Smooth muscle cell (in vitro differentiated cells): ENCODE measurements at regions not wholly inside any gene's neighbourhood (a gene's known extent, or its start where the extent isn't known, plus 50 kb on each side); places are given as distances from the start of the nearest gene placed in this dataset.

Source experiments
- DNase-seq: peaks from one replicate; lab custom pipeline; 2025; ENCODE audit not compliant: unreplicated experiment; lab: John Stamatoyannopoulos, UW
- H2AFZ ChIP-seq: fragments of 200-600 bp; sonication (generic); 2 replicates; pipeline ENCODE4 v1.6.0; 2016; ENCODE audit warnings: antibody characterized with exemption, low read depth, mild to moderate bottlenecking
- H3F3A ChIP-seq: fragments of 200-600 bp; sonication (generic); 2 replicates; pipeline ENCODE4 v1.6.0; 2017; ENCODE audit warnings: antibody characterized with exemption, low read depth
- H3K27ac ChIP-seq: fragments of 200-600 bp; sonication (generic); 2 replicates; pipeline ENCODE4 v1.5.1; 2016; ENCODE audit warnings: low read depth, mild to moderate bottlenecking
- H3K27me3 ChIP-seq: fragments of 200-600 bp; sonication (generic); 2 replicates; pipeline ENCODE4 v1.6.1; 2016; ENCODE audit warnings: low read depth, mild to moderate bottlenecking
- H3K36me3 ChIP-seq: fragments of 200-600 bp; sonication (generic); 2 replicates; pipeline ENCODE4 v1.5.1; 2016; ENCODE audit warnings: low read depth
- H3K4me1 ChIP-seq: fragments of 200-600 bp; sonication (generic); 2 replicates; pipeline ENCODE4 v1.5.1; 2016; ENCODE audit warnings: low read depth
- H3K4me2 ChIP-seq: fragments of 200-600 bp; sonication (generic); 2 replicates; pipeline ENCODE4 v1.6.0; 2016; ENCODE audit warnings: mild to moderate bottlenecking
- H3K4me3 ChIP-seq: fragments of 200-600 bp; sonication (generic); 2 replicates; pipeline ENCODE4 v1.5.1; 2016; ENCODE audit warnings: mild to moderate bottlenecking
- H3K79me2 ChIP-seq: fragments of 200-600 bp; sonication (generic); 2 replicates; pipeline ENCODE4 v1.6.0; 2016; ENCODE audit warnings: low read depth, mild to moderate bottlenecking
- H3K9ac ChIP-seq: fragments of 200-600 bp; sonication (generic); 2 replicates; pipeline ENCODE4 v1.6.0; 2016; ENCODE audit warnings: low read depth
- H3K9me3 ChIP-seq: fragments of 200-600 bp; sonication (generic); replicated peaks from 2 replicates; pipeline ENCODE4 v1.5.1; 2016; ENCODE audit warnings: low read depth
- H4K20me1 ChIP-seq: fragments of 200-600 bp; sonication (generic); 2 replicates; pipeline ENCODE4 v1.6.0; 2016; ENCODE audit warnings: low read depth
- WGBS: methylation state at CpG from one replicate; pipeline ENCODE4 v1.1.7; 2016; ENCODE audit warnings: low lambda C conversion rate; 5-methylcytosine and 5-hydroxymethylcytosine counted together
- TF ChIP-seq, protein P1 (sequence below): fragments of 200-600 bp; sonication (generic); IDR thresholded peaks from 2 replicates; pipeline ENCODE4 v1.5.1; 2017; ENCODE audit warnings: borderline replicate concordance, mild to moderate bottlenecking, antibody characterized with exemption; ENCODE audit not compliant: insufficient read depth, poor library complexity, severe bottlenecking

DNA sequence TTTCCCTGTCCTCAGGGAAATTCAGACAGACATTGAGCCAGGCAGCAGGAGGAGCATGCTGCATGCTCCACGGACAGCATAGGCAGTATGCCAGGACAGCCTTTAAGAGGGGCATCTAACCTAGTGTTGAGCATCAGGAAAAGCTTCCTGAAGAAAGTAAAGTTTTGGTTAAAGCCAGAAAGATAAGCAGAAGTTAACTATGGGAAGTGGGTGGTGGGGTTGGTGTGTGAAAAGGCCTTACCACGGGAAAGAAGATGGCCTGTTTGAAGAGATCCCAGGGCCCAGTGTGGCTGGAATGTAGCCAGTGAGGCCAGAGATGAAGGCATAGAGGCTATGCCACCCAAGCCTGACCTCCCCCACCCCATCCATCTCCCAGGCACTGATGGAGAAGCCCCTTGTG is 102.4 kb upstream of the PLXNA4 start:
- Histone ChIP-seq H2AFZ (no peak overlapping the region), H3K27ac (no peak overlapping the region), H3F3A (no peaks in the 10 kb centered on the region), H3K9me3 (no peaks in the 10 kb centered on the region), H3K36me3 (no peaks in the 10 kb centered on the region), H3K4me2 (no peak overlapping the region), H3K4me1 (peaks cover 3% of the 10 kb centered on the region), H3K27me3 (no peaks in the 10 kb centered on the region), H3K4me3 (no peak overlapping the region), H4K20me1 (no peaks in the 10 kb centered on the region), H3K79me2 (no peaks in the 10 kb centered on the region), H3K9ac (no peak overlapping the region)
- WGBS, result 52% methylated on average over 2 of the region's 2 CpGs
- DNase-seq, result no peak
- TF ChIP-seq, protein P1, sequence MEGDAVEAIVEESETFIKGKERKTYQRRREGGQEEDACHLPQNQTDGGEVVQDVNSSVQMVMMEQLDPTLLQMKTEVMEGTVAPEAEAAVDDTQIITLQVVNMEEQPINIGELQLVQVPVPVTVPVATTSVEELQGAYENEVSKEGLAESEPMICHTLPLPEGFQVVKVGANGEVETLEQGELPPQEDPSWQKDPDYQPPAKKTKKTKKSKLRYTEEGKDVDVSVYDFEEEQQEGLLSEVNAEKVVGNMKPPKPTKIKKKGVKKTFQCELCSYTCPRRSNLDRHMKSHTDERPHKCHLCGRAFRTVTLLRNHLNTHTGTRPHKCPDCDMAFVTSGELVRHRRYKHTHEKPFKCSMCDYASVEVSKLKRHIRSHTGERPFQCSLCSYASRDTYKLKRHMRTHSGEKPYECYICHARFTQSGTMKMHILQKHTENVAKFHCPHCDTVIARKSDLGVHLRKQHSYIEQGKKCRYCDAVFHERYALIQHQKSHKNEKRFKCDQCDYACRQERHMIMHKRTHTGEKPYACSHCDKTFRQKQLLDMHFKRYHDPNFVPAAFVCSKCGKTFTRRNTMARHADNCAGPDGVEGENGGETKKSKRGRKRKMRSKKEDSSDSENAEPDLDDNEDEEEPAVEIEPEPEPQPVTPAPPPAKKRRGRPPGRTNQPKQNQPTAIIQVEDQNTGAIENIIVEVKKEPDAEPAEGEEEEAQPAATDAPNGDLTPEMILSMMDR, result no peak

DNA sequence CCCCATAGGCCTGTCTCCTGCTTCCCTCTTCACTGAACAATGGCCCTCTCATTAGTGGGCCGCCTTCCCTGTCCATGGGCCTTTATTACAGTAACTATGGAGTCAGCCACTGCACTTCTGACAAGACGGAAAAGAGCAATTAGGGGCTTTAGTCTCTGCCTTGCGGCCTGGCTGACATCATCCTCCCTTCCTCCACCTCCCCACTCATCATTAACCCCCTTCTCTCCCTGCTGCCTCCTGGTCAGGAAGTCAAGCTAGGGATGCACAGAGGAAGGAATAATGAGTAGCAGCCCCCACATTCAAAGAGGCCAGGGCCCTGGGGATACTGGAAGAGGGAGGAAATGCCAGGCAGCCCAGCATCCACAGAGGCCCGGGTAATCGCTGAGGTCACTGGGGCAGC is 101.6 kb upstream of the PLXNA4 start:
- Histone ChIP-seq H2AFZ (peak overlapping the region; percentile 79), H4K20me1 (no peaks in the 10 kb centered on the region), H3K27me3 (no peaks in the 10 kb centered on the region), H3K27ac (peak overlapping the region; percentile 55), H3K4me1 (peaks cover 3% of the 10 kb centered on the region), H3K79me2 (no peaks in the 10 kb centered on the region), H3K9me3 (no peaks in the 10 kb centered on the region), H3F3A (no peaks in the 10 kb centered on the region), H3K9ac (no peak overlapping the region), H3K4me2 (no peak overlapping the region), H3K4me3 (no peak overlapping the region), H3K36me3 (no peaks in the 10 kb centered on the region)
- WGBS, result 39% methylated on average over 5 of the region's 5 CpGs
- no peak for DNase-seq
- TF ChIP-seq, protein P1, result no peak

DNA sequence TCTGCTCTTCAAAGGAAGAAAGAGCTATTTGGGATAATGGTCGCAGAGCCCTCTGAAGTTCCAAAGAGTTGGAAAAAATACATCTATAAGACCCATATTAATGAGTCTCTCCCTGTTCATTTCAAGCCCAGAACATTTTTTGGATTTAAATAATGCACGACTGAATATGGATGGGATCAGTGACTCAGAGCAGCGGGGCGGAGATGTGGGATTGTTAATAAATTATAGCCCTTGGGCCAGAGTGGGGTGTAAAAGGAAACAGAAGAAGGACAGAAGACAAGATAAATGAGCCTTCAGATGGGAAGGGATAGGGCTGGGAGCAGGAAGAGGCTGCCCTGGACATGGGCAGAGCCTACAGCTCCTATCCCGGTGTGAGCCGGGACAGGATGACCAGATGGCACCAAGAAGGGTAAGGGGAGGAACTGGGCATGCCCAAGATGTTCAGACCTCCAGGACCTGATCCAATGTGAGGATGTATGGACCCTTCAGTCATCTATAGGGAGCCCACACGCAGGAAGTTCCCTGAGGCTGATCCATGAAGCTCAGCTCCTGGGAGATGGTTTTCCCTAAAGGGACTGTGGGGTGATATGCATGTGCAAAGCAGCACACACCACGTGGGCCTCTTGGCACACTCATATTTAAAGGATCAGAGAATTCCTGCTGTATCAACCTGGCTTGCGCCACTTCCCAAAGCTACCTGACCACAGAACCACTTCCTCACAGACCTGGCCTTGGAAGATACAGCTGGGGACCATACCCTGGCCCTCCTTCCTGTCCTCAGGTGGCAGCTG is 96.1 kb upstream of the PLXNA4 start:
- Histone ChIP-seq H3K9me3 (no peaks in the 10 kb centered on the region), H3K4me1 (no peaks in the 10 kb centered on the region), H3K36me3 (no peaks in the 10 kb centered on the region), H3F3A (no peaks in the 10 kb centered on the region), H3K79me2 (no peaks in the 10 kb centered on the region), H3K4me2 (no peak overlapping the region), H3K27me3 (no peaks in the 10 kb centered on the region), H3K27ac (no peak overlapping the region), H3K4me3 (no peak overlapping the region), H3K9ac (no peak overlapping the region), H2AFZ (no peak overlapping the region), H4K20me1 (no peaks in the 10 kb centered on the region)
- TF ChIP-seq, protein P1, result no peak
- DNase-seq, result no peak
- WGBS, result 88% methylated on average over 9 of the region's 9 CpGs

DNA sequence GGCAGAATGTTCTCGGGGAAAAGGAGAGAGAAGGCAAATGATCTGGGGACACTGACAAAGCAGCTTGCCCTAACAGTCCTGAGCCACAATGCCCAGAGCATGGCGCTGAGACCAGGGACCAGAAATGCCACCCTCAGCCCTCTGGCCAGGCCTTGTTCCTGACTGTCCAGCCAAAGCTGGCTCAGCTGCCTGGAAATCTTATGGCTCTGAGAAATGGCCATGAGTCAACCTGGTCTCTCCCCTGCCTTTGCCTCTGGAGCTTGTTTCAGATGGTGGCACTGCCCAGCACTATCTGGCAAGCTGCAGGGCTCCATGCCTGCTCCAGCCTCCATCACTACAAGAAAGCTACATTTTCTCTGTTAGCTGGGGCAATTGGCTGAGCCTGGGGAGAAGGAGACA is 90.5 kb upstream of the PLXNA4 start:
- TF ChIP-seq, protein P1, result no peak
- H3K79me2 ChIP-seq, result no peaks in the 10 kb centered on the region
- H3F3A ChIP-seq, result no peaks in the 10 kb centered on the region
- no peaks in the 10 kb centered on the region for H4K20me1 ChIP-seq
- H3K9me3 ChIP-seq, result no peaks in the 10 kb centered on the region
- no peak overlapping the region for H3K4me3 ChIP-seq
- 97% methylated on average over 2 of the region's 2 CpGs for WGBS
- no peak overlapping the region for H3K27ac ChIP-seq
- H3K4me1 ChIP-seq, result no peaks in the 10 kb centered on the region
- no peak for DNase-seq
- no peak overlapping the region for H3K4me2 ChIP-seq
- no peaks in the 10 kb centered on the region for H3K36me3 ChIP-seq
- H3K9ac ChIP-seq, result no peak overlapping the region
- H2AFZ ChIP-seq, result no peak overlapping the region
- H3K27me3 ChIP-seq, result no peaks in the 10 kb centered on the region
